ENCODE measurements at regions not wholly inside any gene's neighbourhood (a gene's known extent, or its start where the extent isn't known, plus 50 kb on each side); places are given as distances from the start of the nearest gene placed in this dataset.
"Not testable (repeated sequence)": the region's sequence is repeated elsewhere in the genome, so short reads cannot be mapped to it uniquely, and the experiment has no call there.

GRCh38 chr16:59123479-59123878, 389.4 kb upstream of the GOT2 start:
- peaks cover 0 to 4% of the 10 kb centered on the region in 2 donors for H3K9me3 ChIP-seq (ENCODE audit: control insufficient read depth in 2 of 2, low read length in 2 of 2)
- H3K4me1 ChIP-seq (ENCODE audit: control insufficient read depth in 2 of 2, insufficient read depth in 2 of 2, low read length in 2 of 2) = no peaks in the 10 kb centered on the region
- H3K9ac ChIP-seq (ENCODE audit: low read depth in 1 of 2, low read length in 2 of 2) = no peak overlapping the region
- H3K27me3 ChIP-seq (ENCODE audit: control insufficient read depth in 2 of 2, insufficient read depth in 2 of 2, low read length in 2 of 2) = no peaks in the 10 kb centered on the region
- H3K4me3 ChIP-seq (ENCODE audit: low read length in 2 of 2) = no peak overlapping the region
- H3K36me3 ChIP-seq (ENCODE audit: control insufficient read depth in 2 of 2, insufficient read depth in 2 of 2, low read length in 2 of 2) = no peaks in the 10 kb centered on the region
- no peak overlapping the region for H3K27ac ChIP-seq (ENCODE audit: low read depth in 2 of 2, low read length in 2 of 2)

- H3K36me3 ChIP-seq (ENCODE audit: control insufficient read depth in 2 of 2, insufficient read depth in 2 of 2, low read length in 2 of 2) = no peaks in the 10 kb centered on the region
- no peaks in the 10 kb centered on the region for H3K4me1 ChIP-seq (ENCODE audit: control insufficient read depth in 2 of 2, insufficient read depth in 2 of 2, low read length in 2 of 2)
- peaks cover 0 to 4% of the 10 kb centered on the region in 2 donors for H3K9me3 ChIP-seq (ENCODE audit: control insufficient read depth in 2 of 2, low read length in 2 of 2)
- no peak overlapping the region for H3K27ac ChIP-seq (ENCODE audit: low read depth in 2 of 2, low read length in 2 of 2)
- no peak overlapping the region for H3K9ac ChIP-seq (ENCODE audit: low read depth in 1 of 2, low read length in 2 of 2)
- no peaks in the 10 kb centered on the region for H3K27me3 ChIP-seq (ENCODE audit: control insufficient read depth in 2 of 2, insufficient read depth in 2 of 2, low read length in 2 of 2)
- H3K4me3 ChIP-seq (ENCODE audit: low read length in 2 of 2) = no peak overlapping the region
Measured at GRCh38 chr16:59122262-59122537, 388.1 kb upstream of the GOT2 start.

- no peak overlapping the region for H3K4me3 ChIP-seq (ENCODE audit: low read length in 2 of 2)
- no peak overlapping the region for H3K27ac ChIP-seq (ENCODE audit: low read depth in 2 of 2, low read length in 2 of 2)
- H3K4me1 ChIP-seq (ENCODE audit: control insufficient read depth in 2 of 2, insufficient read depth in 2 of 2, low read length in 2 of 2) = no peaks in the 10 kb centered on the region
- no peaks in the 10 kb centered on the region for H3K27me3 ChIP-seq (ENCODE audit: control insufficient read depth in 2 of 2, insufficient read depth in 2 of 2, low read length in 2 of 2)
- H3K9me3 ChIP-seq (ENCODE audit: control insufficient read depth in 2 of 2, low read length in 2 of 2) = peaks cover 0 to 4% of the 10 kb centered on the region in 2 donors
- no peak overlapping the region for H3K9ac ChIP-seq (ENCODE audit: low read depth in 1 of 2, low read length in 2 of 2)
- H3K36me3 ChIP-seq (ENCODE audit: control insufficient read depth in 2 of 2, insufficient read depth in 2 of 2, low read length in 2 of 2) = no peaks in the 10 kb centered on the region
Measured at GRCh38 chr16:59121411-59122261, 387.5 kb upstream of the GOT2 start.

- H3K27me3 ChIP-seq (ENCODE audit: control insufficient read depth in 2 of 2, insufficient read depth in 2 of 2, low read length in 2 of 2) = no peaks in the 10 kb centered on the region
- H3K9ac ChIP-seq (ENCODE audit: low read depth in 1 of 2, low read length in 2 of 2) = no peak overlapping the region
- H3K27ac ChIP-seq (ENCODE audit: low read depth in 2 of 2, low read length in 2 of 2) = no peak overlapping the region
- no peaks in the 10 kb centered on the region for H3K9me3 ChIP-seq (ENCODE audit: control insufficient read depth in 2 of 2, low read length in 2 of 2)
- no peak overlapping the region for H3K4me3 ChIP-seq (ENCODE audit: low read length in 2 of 2)
- no peaks in the 10 kb centered on the region for H3K4me1 ChIP-seq (ENCODE audit: control insufficient read depth in 2 of 2, insufficient read depth in 2 of 2, low read length in 2 of 2)
- no peaks in the 10 kb centered on the region for H3K36me3 ChIP-seq (ENCODE audit: control insufficient read depth in 2 of 2, insufficient read depth in 2 of 2, low read length in 2 of 2)
Measured at GRCh38 chr16:59116744-59117143, 382.6 kb upstream of the GOT2 start.

- no peak overlapping the region for H3K27ac ChIP-seq (ENCODE audit: low read depth in 2 of 2, low read length in 2 of 2)
Measured at GRCh38 chr16:59114790-59115189, 380.7 kb upstream of the GOT2 start.

GRCh38 chr16:59113004-59113670, 379.0 kb upstream of the GOT2 start:
- H3K36me3 ChIP-seq (ENCODE audit: control insufficient read depth in 2 of 2, insufficient read depth in 2 of 2, low read length in 2 of 2) = no peaks in the 10 kb centered on the region
- no peak overlapping the region for H3K27ac ChIP-seq (ENCODE audit: low read depth in 2 of 2, low read length in 2 of 2)
- H3K9me3 ChIP-seq (ENCODE audit: control insufficient read depth in 2 of 2, low read length in 2 of 2) = no peaks in the 10 kb centered on the region
- H3K4me3 ChIP-seq (ENCODE audit: low read length in 2 of 2) = no peak overlapping the region
- no peak overlapping the region for H3K9ac ChIP-seq (ENCODE audit: low read depth in 1 of 2, low read length in 2 of 2)
- H3K4me1 ChIP-seq (ENCODE audit: control insufficient read depth in 2 of 2, insufficient read depth in 2 of 2, low read length in 2 of 2) = no peaks in the 10 kb centered on the region
- H3K27me3 ChIP-seq (ENCODE audit: control insufficient read depth in 2 of 2, insufficient read depth in 2 of 2, low read length in 2 of 2) = no peaks in the 10 kb centered on the region

More at GRCh38 chr16:59114790-59115189, 380.7 kb upstream of the GOT2 start:
- Histone ChIP-seq H3K27me3 (ENCODE audit: control insufficient read depth in 2 of 2, insufficient read depth in 2 of 2, low read length in 2 of 2) (no peaks in the 10 kb centered on the region), H3K4me3 (ENCODE audit: low read length in 2 of 2) (no peak overlapping the region), H3K9ac (ENCODE audit: low read depth in 1 of 2, low read length in 2 of 2) (no peak overlapping the region), H3K9me3 (ENCODE audit: control insufficient read depth in 2 of 2, low read length in 2 of 2) (no peaks in the 10 kb centered on the region), H3K36me3 (ENCODE audit: control insufficient read depth in 2 of 2, insufficient read depth in 2 of 2, low read length in 2 of 2) (no peaks in the 10 kb centered on the region), H3K4me1 (ENCODE audit: control insufficient read depth in 2 of 2, insufficient read depth in 2 of 2, low read length in 2 of 2) (no peaks in the 10 kb centered on the region)

GRCh38 chr16:59111280-59111679, 377.2 kb upstream of the GOT2 start:
- Histone ChIP-seq H3K27ac (ENCODE audit: low read depth in 2 of 2, low read length in 2 of 2) (no peak overlapping the region), H3K4me3 (ENCODE audit: low read length in 2 of 2) (no peak overlapping the region), H3K4me1 (ENCODE audit: control insufficient read depth in 2 of 2, insufficient read depth in 2 of 2, low read length in 2 of 2) (no peaks in the 10 kb centered on the region), H3K9ac (ENCODE audit: low read depth in 1 of 2, low read length in 2 of 2) (no peak overlapping the region), H3K27me3 (ENCODE audit: control insufficient read depth in 2 of 2, insufficient read depth in 2 of 2, low read length in 2 of 2) (no peaks in the 10 kb centered on the region), H3K9me3 (ENCODE audit: control insufficient read depth in 2 of 2, low read length in 2 of 2) (no peaks in the 10 kb centered on the region), H3K36me3 (ENCODE audit: control insufficient read depth in 2 of 2, insufficient read depth in 2 of 2, low read length in 2 of 2) (no peaks in the 10 kb centered on the region)

GRCh38 chr16:59108374-59108773, 374.3 kb upstream of the GOT2 start:
- no peak overlapping the region for H3K4me3 ChIP-seq (ENCODE audit: low read length in 2 of 2)
- no peak overlapping the region for H3K27ac ChIP-seq (ENCODE audit: low read depth in 2 of 2, low read length in 2 of 2)
- no peaks in the 10 kb centered on the region for H3K27me3 ChIP-seq (ENCODE audit: control insufficient read depth in 2 of 2, insufficient read depth in 2 of 2, low read length in 2 of 2)
- no peaks in the 10 kb centered on the region for H3K36me3 ChIP-seq (ENCODE audit: control insufficient read depth in 2 of 2, insufficient read depth in 2 of 2, low read length in 2 of 2)
- no peaks in the 10 kb centered on the region for H3K4me1 ChIP-seq (ENCODE audit: control insufficient read depth in 2 of 2, insufficient read depth in 2 of 2, low read length in 2 of 2)
- H3K9ac ChIP-seq (ENCODE audit: low read depth in 1 of 2, low read length in 2 of 2) = no peak overlapping the region
- no peaks in the 10 kb centered on the region for H3K9me3 ChIP-seq (ENCODE audit: control insufficient read depth in 2 of 2, low read length in 2 of 2)

- H3K4me1 ChIP-seq (ENCODE audit: control insufficient read depth in 2 of 2, insufficient read depth in 2 of 2, low read length in 2 of 2); H3K9ac ChIP-seq (ENCODE audit: low read depth in 1 of 2, low read length in 2 of 2); H3K27ac ChIP-seq (ENCODE audit: low read depth in 2 of 2, low read length in 2 of 2); H3K9me3 ChIP-seq (ENCODE audit: control insufficient read depth in 2 of 2, low read length in 2 of 2); H3K36me3 ChIP-seq (ENCODE audit: control insufficient read depth in 2 of 2, insufficient read depth in 2 of 2, low read length in 2 of 2); H3K27me3 ChIP-seq (ENCODE audit: control insufficient read depth in 2 of 2, insufficient read depth in 2 of 2, low read length in 2 of 2); H3K4me3 ChIP-seq (ENCODE audit: low read length in 2 of 2): not testable (repeated sequence)
Measured at GRCh38 chr16:59096682-59097081, 362.6 kb upstream of the GOT2 start.

GRCh38 chr16:59090541-59090940, 356.4 kb upstream of the GOT2 start:
- no peaks in the 10 kb centered on the region for H3K27me3 ChIP-seq (ENCODE audit: control insufficient read depth in 2 of 2, insufficient read depth in 2 of 2, low read length in 2 of 2)
- no peaks in the 10 kb centered on the region for H3K4me1 ChIP-seq (ENCODE audit: control insufficient read depth in 2 of 2, insufficient read depth in 2 of 2, low read length in 2 of 2)
- no peak overlapping the region for H3K4me3 ChIP-seq (ENCODE audit: low read length in 2 of 2)
- no peaks in the 10 kb centered on the region for H3K36me3 ChIP-seq (ENCODE audit: control insufficient read depth in 2 of 2, insufficient read depth in 2 of 2, low read length in 2 of 2)
- no peak overlapping the region for H3K27ac ChIP-seq (ENCODE audit: low read depth in 2 of 2, low read length in 2 of 2)
- H3K9me3 ChIP-seq (ENCODE audit: control insufficient read depth in 2 of 2, low read length in 2 of 2) = peaks cover 0 to 4% of the 10 kb centered on the region in 2 donors
- H3K9ac ChIP-seq (ENCODE audit: low read depth in 1 of 2, low read length in 2 of 2) = no peak overlapping the region

All from mucosa of rectum (tissue), 2 donors.